GM12878 (cell line): ENCODE measurements at regions not wholly inside any gene's neighbourhood (a gene's known extent, or its start where the extent isn't known, plus 50 kb on each side); places are given as distances from the start of the nearest gene placed in this dataset.

ENCODE experiments used
- ATAC-seq: fragments of 200-7000 bp; cut with Tn5 transposase; 3 replicates; pipeline ENCODE4 v1.9.1; 2020; ENCODE audit warnings: mild to moderate bottlenecking, moderate library complexity
- BruUV-seq: library from RNA; stranded (reverse); fragments of 400-500 nt; replicated peaks from 2 replicates; lab custom pipeline; 2021; lab: Mats Ljungman, UMichigan
- CTCF ChIA-PET: fragments of 300-600 bp; sonication (Branson Sonifier 250); formaldehyde crosslinking; extraction: SDS; loops from one replicate; lab custom pipeline; 2021; ENCODE audit warnings: inconsistent platforms; lab: Yijun Ruan, JAX
- POLR2A ChIA-PET: fragments of 350-600 bp; formaldehyde crosslinking; extraction: SDS; loops from one replicate; lab custom pipeline; 2021; ENCODE audit warnings: inconsistent platforms; lab: Charles Lee
- RAD21 ChIA-PET: fragments of 300-600 bp; sonication (Branson Sonifier 250); formaldehyde crosslinking; loops from one replicate; lab custom pipeline; 2023; ENCODE audit warnings: antibody characterized with exemption; ENCODE audit not compliant: unreplicated experiment; lab: Charles Lee
- SMC1A ChIA-PET: fragments of 300-600 bp; sonication (Branson Sonifier 250); formaldehyde crosslinking; loops from one replicate; lab custom pipeline; 2023; ENCODE audit not compliant: unreplicated experiment, uncharacterized antibody; lab: Charles Lee
- DNase-seq: peaks from one replicate; pipeline ENCODE4 v3.0.0-alpha.2; 2011; ENCODE audit warnings: low read depth, low spot score
- FAIRE-seq: peaks from 3 replicates; lab custom pipeline; 2011; peaks lifted over from hg19 to GRCh38; lab: Jason Lieb, UNC
- H2AFZ ChIP-seq: 2 replicates; pipeline ENCODE4 v1.6.0; 2011; ENCODE audit warnings: low read depth, low read length, control low read depth; ENCODE audit not compliant: control insufficient read depth
- H3K27ac ChIP-seq: 2 replicates; pipeline ENCODE4 v1.5.1; 2011; ENCODE audit warnings: control low read depth; ENCODE audit not compliant: control insufficient read depth, insufficient read depth
- H3K27me3 ChIP-seq, 2 experiments: replicated peaks in 1 of 2; 2 replicates each; pipeline versions ENCODE4 v1.6.0 to v1.6.1; 2011; ENCODE audit warnings: low read length in 1 of 2; ENCODE audit not compliant: control insufficient read depth in 2 of 2, insufficient read depth in 2 of 2
- H3K36me3 ChIP-seq, 2 experiments: 2 replicates each; pipeline ENCODE4 v1.5.1; 2011; ENCODE audit warnings: low read length in 1 of 2; ENCODE audit not compliant: control insufficient read depth in 2 of 2, insufficient read depth in 2 of 2
- H3K4me1 ChIP-seq: 2 replicates; pipeline ENCODE4 v1.6.1; 2011; ENCODE audit warnings: mild to moderate bottlenecking, low read length, moderate library complexity, mixed read lengths; ENCODE audit not compliant: control insufficient read depth, insufficient read depth
- H3K4me2 ChIP-seq: 2 replicates; pipeline ENCODE4 v1.6.0; 2011; ENCODE audit warnings: control low read depth; ENCODE audit not compliant: control insufficient read depth, insufficient read depth
- H3K4me3 ChIP-seq: fragments of 200-600 bp; sonication (generic); 2 replicates; pipeline ENCODE4 v1.5.1; 2016
- H3K79me2 ChIP-seq: 2 replicates; pipeline ENCODE4 v1.6.0; 2011; ENCODE audit warnings: low read length; ENCODE audit not compliant: control insufficient read depth, insufficient read depth
- H3K9ac ChIP-seq: 2 replicates; pipeline ENCODE4 v1.8.0; 2011; ENCODE audit warnings: low read length, control low read depth, mixed read lengths; ENCODE audit not compliant: control insufficient read depth, insufficient read depth
- H3K9me3 ChIP-seq: replicated peaks from 3 replicates; pipeline ENCODE4 v1.5.1; 2011; ENCODE audit warnings: mild to moderate bottlenecking, low read length; ENCODE audit not compliant: control insufficient read depth, insufficient read depth
- H4K20me1 ChIP-seq: 2 replicates; pipeline ENCODE4 v1.6.0; 2011; ENCODE audit not compliant: control insufficient read depth, insufficient read depth
- CHD2 ChIP-seq: IDR thresholded peaks from 2 replicates; pipeline ENCODE4 v1.6.1; 2011; ENCODE audit warnings: low read depth, low read length, improper control_type of control experiment, borderline replicate concordance
- EED ChIP-seq: sonication (generic); IDR thresholded peaks from 2 replicates; pipeline ENCODE4 v1.6.1; 2016; ENCODE audit warnings: antibody characterized with exemption, low read depth
- EGR1 ChIP-seq, 2 experiments: IDR thresholded peaks; 1 replicate in 1 of 2; 2 replicates in 1 of 2; pipeline ENCODE4 v1.6.1; 2011 to 2012; ENCODE audit warnings: low read depth in 2 of 2, low read length in 2 of 2, borderline replicate concordance in 1 of 2, mild to moderate bottlenecking in 1 of 2, moderate library complexity in 1 of 2
- FOXK2 ChIP-seq: fragments of 450-650 bp; IDR thresholded peaks from 2 replicates; pipeline ENCODE4 v1.6.1; 2017; ENCODE audit warnings: mild to moderate bottlenecking, moderate library complexity
- HCFC1 ChIP-seq: fragments of 150-350 bp; IDR thresholded peaks from 2 replicates; pipeline ENCODE4 v1.6.1; 2014; ENCODE audit warnings: low read length
- NR2C2 ChIP-seq: IDR thresholded peaks from 2 replicates; pipeline ENCODE4 v1.6.1; 2011; ENCODE audit warnings: borderline replicate concordance, low read depth; ENCODE audit not compliant: control insufficient read depth, insufficient read length
- PRDM15 ChIP-seq: fragments of 450-650 bp; formaldehyde crosslinking; IDR thresholded peaks from 2 replicates; pipeline ENCODE4 v1.4.0; 2020; ENCODE audit warnings: mild to moderate bottlenecking, moderate library complexity
- RCOR1 ChIP-seq: conservative IDR thresholded peaks from 2 replicates; pipeline ENCODE4 v1.6.1; 2012; ENCODE audit warnings: low read depth, low read length, improper control_type of control experiment
- SIX5 ChIP-seq: IDR thresholded peaks from 2 replicates; pipeline ENCODE4 v1.6.1; 2011; ENCODE audit warnings: mild to moderate bottlenecking, low read depth, low read length, moderate library complexity; ENCODE audit not compliant: severe bottlenecking
- SREBF2 ChIP-seq: IDR thresholded peaks from 2 replicates; pipeline ENCODE4 v1.6.1; 2012; ENCODE audit warnings: mild to moderate bottlenecking, low read length
- TBL1XR1 ChIP-seq: IDR thresholded peaks from 2 replicates; pipeline ENCODE4 v1.6.1; 2012; ENCODE audit warnings: low read depth, low read length, improper control_type of control experiment
- WGBS: methylation state at CpG from one replicate; pipeline ENCODE4 v1.1.6; 2016; ENCODE audit warnings: low lambda C conversion rate; ENCODE audit not compliant: insufficient replicate concordance, insufficient coverage; ENCODE audit errors: missing lambda C conversion rate; 5-methylcytosine and 5-hydroxymethylcytosine counted together
- in situ Hi-C: fragments of 300-500 bp; cut with MboI; formaldehyde crosslinking; loops from 9 replicates; pipeline ENCODE4 v1.14.3; 2018; ENCODE audit warnings: mixed read lengths
- intact Hi-C: fragments of 100-400 bp; cut with micrococcal nuclease; formaldehyde crosslinking; loops from one replicate; pipeline ENCODE4 v1.14.2; 2022; ENCODE audit not compliant: unreplicated experiment

GRCh38 chr19:31555634-31556215 is 206.5 kb upstream of the TSHZ3 start:
- ChIA-PET SMC1A (no interaction called here), RAD21 (no interaction called here), POLR2A (no interaction called here), CTCF (no interaction called here)
- no peaks in the 10 kb centered on the region for H4K20me1 ChIP-seq
- ATAC-seq (no peak), DNase-seq (no peak), FAIRE-seq (no peak)
- no peak overlapping the region for H3K4me2 ChIP-seq
- H3K27ac ChIP-seq: no peak overlapping the region
- H3K27me3 ChIP-seq: no peaks in the 10 kb centered on the region
- intact Hi-C loops: no loop called here
- in situ Hi-C loops: no loop called here
- no peaks in the 10 kb centered on the region; the same call in 2 of the 3 replicates for H3K9me3 ChIP-seq
- no peaks in the 10 kb centered on the region for H3K36me3 ChIP-seq
- H3K4me1 ChIP-seq: no peaks in the 10 kb centered on the region
- no peak overlapping the region for H3K9ac ChIP-seq
- no peak overlapping the region for H2AFZ ChIP-seq
- 6% methylated on average over 8 of the region's 8 CpGs for WGBS
- BruUV-seq: no TSS peak
- H3K79me2 ChIP-seq: no peaks in the 10 kb centered on the region
- H3K4me3 ChIP-seq: no peak overlapping the region
- TF ChIP-seq HCFC1 (no peak), PRDM15 (no peak), RCOR1 (no peak), CHD2 (no peak), NR2C2 (no peak), SREBF2 (no peak), FOXK2 (no peak), TBL1XR1 (no peak), EED (no peak), SIX5 (no peak), EGR1 (IDR thresholded peaks at IDR 0.05; ENCODE audit: borderline replicate concordance in 1 of 2, low read depth in 2 of 2, low read length in 2 of 2) (no peak)
- TF ChIP-seq, all 136 proteins: peak for 0
